Fibroblast of lung (primary cell): ENCODE measurements at regions not wholly inside any gene's neighbourhood (a gene's known extent, or its start where the extent isn't known, plus 50 kb on each side); places are given as distances from the start of the nearest gene placed in this dataset.
A peak's percentile ranks its signal among the peaks of the same experiment; 100 is the strongest.

Source experiments
- DNase-seq, 2 donors: peaks; one replicate each; pipeline versions ENCODE4 v3.0.0 to v3.0.0-alpha.2; 2010; ENCODE audit warnings: low read depth in 2 of 2
- H2AFZ ChIP-seq: 2 replicates; pipeline ENCODE4 v1.5.1; 2012; ENCODE audit warnings: low read length, control low read depth, inconsistent platforms
- H3K27ac ChIP-seq: 2 replicates; pipeline ENCODE4 v1.5.1; 2011; ENCODE audit warnings: low read length, control low read depth; ENCODE audit not compliant: insufficient read depth
- H3K27me3 ChIP-seq: 2 replicates; pipeline ENCODE4 v1.5.1; 2011; ENCODE audit warnings: mild to moderate bottlenecking, low read length; ENCODE audit not compliant: control insufficient read depth, insufficient read depth
- H3K36me3 ChIP-seq: 2 replicates; pipeline ENCODE4 v1.5.1; 2011; ENCODE audit warnings: low read length; ENCODE audit not compliant: control insufficient read depth, insufficient read depth
- H3K4me1 ChIP-seq: 2 replicates; pipeline ENCODE4 v1.5.1; 2011; ENCODE audit warnings: low read length; ENCODE audit not compliant: control insufficient read depth, insufficient read depth; ENCODE audit errors: extremely low read depth
- H3K4me2 ChIP-seq: 2 replicates; pipeline ENCODE4 v1.5.1; 2011; ENCODE audit warnings: low read length, control low read depth; ENCODE audit not compliant: insufficient read depth; ENCODE audit errors: extremely low read depth
- H3K4me3 ChIP-seq, 4 experiments: fragments of 200-600 bp in 1 of 4; sonication (generic) in 1 of 4; replicated peaks in 1 of 4; 2 replicates each; pipeline ENCODE4 v1.5.1; 2011 to 2016; ENCODE audit warnings: low read length in 4 of 4, low read depth in 3 of 4, mild to moderate bottlenecking in 3 of 4, control low read depth in 2 of 4, inconsistent platforms in 1 of 4, mixed read lengths in 1 of 4; ENCODE audit not compliant: insufficient read depth in 1 of 4; ENCODE audit errors: control extremely low read depth in 1 of 4
- H3K79me2 ChIP-seq: 2 replicates; pipeline ENCODE4 v1.5.1; 2012; ENCODE audit warnings: mild to moderate bottlenecking, low read length, inconsistent platforms; ENCODE audit not compliant: control insufficient read depth, insufficient read depth
- H3K9ac ChIP-seq: 2 replicates; pipeline ENCODE4 v1.5.1; 2011; ENCODE audit warnings: mild to moderate bottlenecking, low read length, control low read depth; ENCODE audit not compliant: insufficient read depth
- H3K9me3 ChIP-seq: 2 replicates; pipeline ENCODE4 v1.5.1; 2012; ENCODE audit warnings: low read depth, low read length; ENCODE audit not compliant: control insufficient read depth, insufficient read depth
- H4K20me1 ChIP-seq: 2 replicates; pipeline ENCODE4 v1.5.1; 2011; ENCODE audit warnings: low read length; ENCODE audit not compliant: control insufficient read depth, insufficient read depth; ENCODE audit errors: extremely low read depth
- EZH2 ChIP-seq: IDR thresholded peaks from 2 replicates; pipeline ENCODE4 v1.5.1; 2012; ENCODE audit warnings: low read length, control low read depth, mild to moderate bottlenecking; ENCODE audit errors: missing control alignments
- TF ChIP-seq, protein P1 (sequence below), 2 donors: IDR thresholded peaks in 1 of 2; conservative IDR thresholded peaks in 1 of 2; 1 replicate in 1 of 2; 2 replicates in 1 of 2; pipeline ENCODE4 v1.5.1; 2011 to 2012; ENCODE audit warnings: low read length in 2 of 2, control low read depth in 1 of 2, inconsistent platforms in 1 of 2, low read depth in 1 of 2, mild to moderate bottlenecking in 1 of 2

DNA sequence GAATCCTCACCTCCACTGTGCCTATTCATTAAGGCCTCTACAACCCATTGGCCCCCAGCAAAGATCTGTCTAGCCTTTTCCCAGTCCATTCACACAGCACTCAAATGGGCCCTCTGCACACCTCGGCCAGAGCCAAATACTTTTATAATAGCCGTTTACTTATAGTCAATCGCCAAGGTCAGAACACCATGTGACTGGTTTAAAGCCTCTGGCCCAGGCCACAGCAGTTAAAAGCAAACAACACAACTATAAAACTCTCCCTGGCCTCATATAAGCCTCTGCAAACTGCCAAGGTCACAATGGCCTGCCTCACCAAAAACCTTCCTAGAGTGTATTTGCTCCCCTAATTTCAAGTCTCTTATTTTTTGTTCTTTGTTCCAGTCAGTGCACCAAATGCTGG is 562.6 kb downstream of the CAAP1 start:
- H3K4me1 ChIP-seq: no peaks in the 10 kb centered on the region
- H2AFZ ChIP-seq: no peak overlapping the region
- H3K79me2 ChIP-seq: no peaks in the 10 kb centered on the region
- H4K20me1 ChIP-seq: no peaks in the 10 kb centered on the region
- no peak overlapping the region for H3K9ac ChIP-seq
- no peaks in the 10 kb centered on the region for H3K9me3 ChIP-seq
- no peaks in the 10 kb centered on the region for H3K36me3 ChIP-seq
- H3K4me3 ChIP-seq: no peak overlapping the region
- H3K27me3 ChIP-seq: no peaks in the 10 kb centered on the region
- no peak overlapping the region for H3K4me2 ChIP-seq
- TF ChIP-seq EZH2: no peak
- TF ChIP-seq, protein P1, sequence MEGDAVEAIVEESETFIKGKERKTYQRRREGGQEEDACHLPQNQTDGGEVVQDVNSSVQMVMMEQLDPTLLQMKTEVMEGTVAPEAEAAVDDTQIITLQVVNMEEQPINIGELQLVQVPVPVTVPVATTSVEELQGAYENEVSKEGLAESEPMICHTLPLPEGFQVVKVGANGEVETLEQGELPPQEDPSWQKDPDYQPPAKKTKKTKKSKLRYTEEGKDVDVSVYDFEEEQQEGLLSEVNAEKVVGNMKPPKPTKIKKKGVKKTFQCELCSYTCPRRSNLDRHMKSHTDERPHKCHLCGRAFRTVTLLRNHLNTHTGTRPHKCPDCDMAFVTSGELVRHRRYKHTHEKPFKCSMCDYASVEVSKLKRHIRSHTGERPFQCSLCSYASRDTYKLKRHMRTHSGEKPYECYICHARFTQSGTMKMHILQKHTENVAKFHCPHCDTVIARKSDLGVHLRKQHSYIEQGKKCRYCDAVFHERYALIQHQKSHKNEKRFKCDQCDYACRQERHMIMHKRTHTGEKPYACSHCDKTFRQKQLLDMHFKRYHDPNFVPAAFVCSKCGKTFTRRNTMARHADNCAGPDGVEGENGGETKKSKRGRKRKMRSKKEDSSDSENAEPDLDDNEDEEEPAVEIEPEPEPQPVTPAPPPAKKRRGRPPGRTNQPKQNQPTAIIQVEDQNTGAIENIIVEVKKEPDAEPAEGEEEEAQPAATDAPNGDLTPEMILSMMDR (conservative IDR thresholded peaks at IDR 0.05 in 1 of 2, IDR thresholded peaks at IDR 0.05 in 1 of 2; ENCODE audit: low read depth in 1 of 2, low read length in 2 of 2): no peak
- DNase-seq: no peak
- H3K27ac ChIP-seq: no peak overlapping the region

DNA sequence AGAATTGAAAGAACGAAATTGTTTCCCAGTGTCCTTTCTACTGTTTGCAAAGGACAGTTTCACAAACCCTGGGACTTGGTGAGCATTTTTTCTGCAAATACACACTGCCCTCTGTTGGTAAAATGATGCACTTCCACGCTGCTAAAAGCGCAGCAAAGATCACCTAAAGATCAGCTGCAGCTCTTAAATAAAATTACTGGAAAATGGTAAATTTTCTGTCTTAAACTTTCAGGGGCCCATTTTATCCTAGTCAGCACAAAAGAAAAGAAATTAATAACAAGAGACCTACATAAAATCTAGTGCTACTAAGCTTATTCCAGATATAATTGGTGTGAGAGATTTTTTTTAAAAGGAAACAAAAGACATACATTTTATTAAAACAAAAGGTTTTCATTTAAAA is 566.0 kb downstream of the CAAP1 start:
- H3K4me1 ChIP-seq: no peaks in the 10 kb centered on the region
- no peaks in the 10 kb centered on the region for H3K27me3 ChIP-seq
- no peaks in the 10 kb centered on the region for H3K9me3 ChIP-seq
- no peaks in the 10 kb centered on the region for H4K20me1 ChIP-seq
- H2AFZ ChIP-seq: no peak overlapping the region
- H3K4me3 ChIP-seq: no peak overlapping the region
- TF ChIP-seq EZH2: no peak
- TF ChIP-seq, protein P1 (conservative IDR thresholded peaks at IDR 0.05 in 1 of 2, IDR thresholded peaks at IDR 0.05 in 1 of 2; ENCODE audit: low read depth in 1 of 2, low read length in 2 of 2): peak; percentile 75 to 86
- H3K27ac ChIP-seq: no peak overlapping the region
- H3K4me2 ChIP-seq: no peak overlapping the region
- no peaks in the 10 kb centered on the region for H3K79me2 ChIP-seq
- no peaks in the 10 kb centered on the region for H3K36me3 ChIP-seq
- H3K9ac ChIP-seq: no peak overlapping the region
- DNase-seq: peak; percentile 57 to 83

DNA sequence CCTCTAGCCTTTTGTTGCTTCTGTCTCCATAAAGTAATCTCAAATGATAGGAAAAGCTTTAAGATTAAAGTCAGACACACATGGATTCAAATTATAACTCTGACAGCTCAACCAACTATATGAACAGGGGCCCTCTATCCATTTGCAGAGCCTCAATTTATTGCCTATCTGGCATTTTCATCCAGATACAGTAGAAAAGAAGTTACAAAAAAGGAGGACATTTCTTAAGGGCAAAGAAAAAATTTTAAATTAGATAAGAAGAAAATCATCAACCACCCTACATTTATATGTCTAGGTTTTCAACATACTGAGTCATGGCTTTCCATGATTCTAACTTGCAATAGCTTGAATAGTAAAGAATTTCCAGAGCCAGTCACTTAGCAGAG is 567.2 kb downstream of the CAAP1 start:
- Histone ChIP-seq H3K9me3 (no peaks in the 10 kb centered on the region), H4K20me1 (no peaks in the 10 kb centered on the region), H3K4me1 (no peaks in the 10 kb centered on the region), H3K27me3 (no peaks in the 10 kb centered on the region), H3K27ac (no peak overlapping the region), H3K79me2 (no peaks in the 10 kb centered on the region), H3K4me3 (no peak overlapping the region), H3K9ac (no peak overlapping the region), H2AFZ (no peak overlapping the region), H3K36me3 (no peaks in the 10 kb centered on the region), H3K4me2 (no peak overlapping the region)
- peak; percentile 11 to 16 for DNase-seq
- TF ChIP-seq, protein P1 (conservative IDR thresholded peaks at IDR 0.05 in 1 of 2, IDR thresholded peaks at IDR 0.05 in 1 of 2; ENCODE audit: low read depth in 1 of 2, low read length in 2 of 2): no peak
- no peak for TF ChIP-seq EZH2
